Fibroblast of the aortic adventitia (primary cell): ENCODE measurements at regions not wholly inside any gene's neighbourhood (a gene's known extent, or its start where the extent isn't known, plus 50 kb on each side); places are given as distances from the start of the nearest gene placed in this dataset.

Experiments
- DNase-seq: peaks from one replicate; pipeline ENCODE4 v3.0.0-alpha.2; 2010; ENCODE audit warnings: low read depth
- H3K4me3 ChIP-seq: 2 replicates; pipeline ENCODE4 v1.5.1; 2011; ENCODE audit warnings: low read depth, mild to moderate bottlenecking, control low read depth, low read length, moderate library complexity
- CTCF ChIP-seq: IDR thresholded peaks from 2 replicates; pipeline ENCODE4 v1.5.1; 2011; ENCODE audit warnings: mild to moderate bottlenecking, low read length, control low read depth, inconsistent platforms; ENCODE audit not compliant: insufficient read depth

- no peak for TF ChIP-seq CTCF
- no peak for DNase-seq
- no peak overlapping the region for H3K4me3 ChIP-seq
Observed at GRCh38 chr2:40043641-40044040, 264.6 kb upstream of the THUMPD2 start.

GRCh38 chr2:40043191-40043590, 264.1 kb upstream of the THUMPD2 start:
- DNase-seq = no peak
- TF ChIP-seq CTCF = no peak
- no peak overlapping the region for H3K4me3 ChIP-seq

GRCh38 chr2:40041422-40042382, 262.6 kb upstream of the THUMPD2 start:
- no peak for TF ChIP-seq CTCF
- DNase-seq = peak; percentile 83

GRCh38 chr2:40039549-40039948, 260.5 kb upstream of the THUMPD2 start:
- DNase-seq = no peak
- TF ChIP-seq CTCF = no peak
- H3K4me3 ChIP-seq = no peak overlapping the region

More at GRCh38 chr2:40041422-40042382, 262.6 kb upstream of the THUMPD2 start:
- no peak overlapping the region for H3K4me3 ChIP-seq

GRCh38 chr2:40038646-40039045, 259.6 kb upstream of the THUMPD2 start:
- no peak for DNase-seq
- H3K4me3 ChIP-seq = no peak overlapping the region
- no peak for TF ChIP-seq CTCF

- TF ChIP-seq CTCF = no peak
- H3K4me3 ChIP-seq = no peak overlapping the region
Observed at GRCh38 chr2:40037303-40037702, 258.2 kb upstream of the THUMPD2 start.

GRCh38 chr2:40036241-40036640, 257.2 kb upstream of the THUMPD2 start:
- no peak for DNase-seq
- no peak for TF ChIP-seq CTCF
- no peak overlapping the region for H3K4me3 ChIP-seq

More at GRCh38 chr2:40037303-40037702, 258.2 kb upstream of the THUMPD2 start:
- no peak for DNase-seq
